ENCODE measurements at regions not wholly inside any gene's neighbourhood (a gene's known extent, or its start where the extent isn't known, plus 50 kb on each side); places are given as distances from the start of the nearest gene placed in this dataset.

DNA sequence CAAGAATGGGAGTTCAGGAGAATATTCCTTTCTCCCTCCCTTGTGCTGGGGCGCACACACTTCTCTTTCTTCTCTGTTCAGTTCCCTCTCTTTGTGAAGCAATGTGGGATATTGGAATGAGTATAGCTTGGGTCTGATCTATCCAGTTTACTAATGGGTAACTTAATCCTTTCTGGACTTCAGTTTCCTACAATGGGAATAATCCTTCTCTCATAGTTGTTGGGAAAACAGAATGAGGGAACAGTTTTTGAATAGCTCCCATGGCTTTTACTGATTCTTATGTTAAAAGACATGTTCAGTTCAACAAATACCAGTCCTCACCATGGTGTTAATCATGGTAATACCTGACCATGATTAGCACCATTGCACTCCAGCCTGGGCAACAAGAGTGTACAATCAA lies 93.1 kb downstream of the ARL4C start:
- H2AFZ ChIP-seq (ENCODE audit: low read depth, low read length), result no peak overlapping the region
- no peaks in the 10 kb centered on the region for H3K36me3 ChIP-seq (ENCODE audit: control insufficient read depth in 2 of 2, extremely low read depth in 1 of 2, insufficient read depth in 2 of 2, low read length in 2 of 2)
- H3K4me2 ChIP-seq (ENCODE audit: insufficient read depth, low read length), result no peak overlapping the region
- ChIA-PET CTCF (interaction anchor here (1.9 to 2.1 kb wide), 3 partner anchors 17 to 142 kb away, joined by 5 to 7 read pairs (median 6); no protein-coding TSS in a partner anchor), POLR2A (interaction anchor here (0.6 kb wide), 1 partner anchor 60 kb away, joined by 7 read pairs; no protein-coding TSS in a partner anchor)
- H3K4me3 ChIP-seq (replicated peaks in 1 of 3; ENCODE audit: insufficient read depth in 1 of 3, low read depth in 1 of 3, low read length in 3 of 3), result no peak overlapping the region
- intact Hi-C loops (cut with micrococcal nuclease) (loop anchor here (2.0 kb wide), 1 partner anchor 43 kb away; no protein-coding TSS in a partner anchor), dilution Hi-C loops (cut with MboI; ENCODE audit: extremely low pct_ligation_motif_present, low sequenced_read_pairs) (no loop called here)
- no peaks in the 10 kb centered on the region for H3K79me2 ChIP-seq (ENCODE audit: control insufficient read depth, insufficient read depth, low read length)
- no peak for DNase-seq (ENCODE audit: low read depth, low spot score)
- no peak overlapping the region for H3K9ac ChIP-seq (replicated peaks; ENCODE audit: extremely low read depth, insufficient read depth, low read length)
- no peaks in the 10 kb centered on the region for H4K20me1 ChIP-seq (replicated peaks; ENCODE audit: control insufficient read depth, extremely low read depth, insufficient read depth, low read length)
- no peak for FAIRE-seq
- no peaks in the 10 kb centered on the region for H3K9me3 ChIP-seq (replicated peaks; ENCODE audit: control insufficient read depth, insufficient read depth, low read length)
- no peak for TF ChIP-seq GATA2 (IDR thresholded peaks at IDR 0.05; ENCODE audit: insufficient read depth, insufficient read length, low read depth, low read length)
- TF ChIP-seq, protein P1, sequence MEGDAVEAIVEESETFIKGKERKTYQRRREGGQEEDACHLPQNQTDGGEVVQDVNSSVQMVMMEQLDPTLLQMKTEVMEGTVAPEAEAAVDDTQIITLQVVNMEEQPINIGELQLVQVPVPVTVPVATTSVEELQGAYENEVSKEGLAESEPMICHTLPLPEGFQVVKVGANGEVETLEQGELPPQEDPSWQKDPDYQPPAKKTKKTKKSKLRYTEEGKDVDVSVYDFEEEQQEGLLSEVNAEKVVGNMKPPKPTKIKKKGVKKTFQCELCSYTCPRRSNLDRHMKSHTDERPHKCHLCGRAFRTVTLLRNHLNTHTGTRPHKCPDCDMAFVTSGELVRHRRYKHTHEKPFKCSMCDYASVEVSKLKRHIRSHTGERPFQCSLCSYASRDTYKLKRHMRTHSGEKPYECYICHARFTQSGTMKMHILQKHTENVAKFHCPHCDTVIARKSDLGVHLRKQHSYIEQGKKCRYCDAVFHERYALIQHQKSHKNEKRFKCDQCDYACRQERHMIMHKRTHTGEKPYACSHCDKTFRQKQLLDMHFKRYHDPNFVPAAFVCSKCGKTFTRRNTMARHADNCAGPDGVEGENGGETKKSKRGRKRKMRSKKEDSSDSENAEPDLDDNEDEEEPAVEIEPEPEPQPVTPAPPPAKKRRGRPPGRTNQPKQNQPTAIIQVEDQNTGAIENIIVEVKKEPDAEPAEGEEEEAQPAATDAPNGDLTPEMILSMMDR (IDR thresholded peaks at IDR 0.05; ENCODE audit: extremely low read depth in 1 of 2, insufficient read depth in 1 of 2, low read depth in 1 of 2, low read length in 2 of 2), result no peak
- no peak for TF ChIP-seq FOS (IDR thresholded peaks at IDR 0.05; ENCODE audit: borderline replicate concordance, insufficient read depth, low read length)
- TF ChIP-seq, protein P2, sequence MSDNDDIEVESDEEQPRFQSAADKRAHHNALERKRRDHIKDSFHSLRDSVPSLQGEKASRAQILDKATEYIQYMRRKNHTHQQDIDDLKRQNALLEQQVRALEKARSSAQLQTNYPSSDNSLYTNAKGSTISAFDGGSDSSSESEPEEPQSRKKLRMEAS (IDR thresholded peaks at IDR 0.05; ENCODE audit: insufficient read depth, insufficient read length), result no peak
- TF ChIP-seq POLR2AphosphoS5 (IDR thresholded peaks at IDR 0.05; ENCODE audit: insufficient read depth, low read depth, low read length), result no peak
- no peak for TF ChIP-seq EZH2 (IDR thresholded peaks at IDR 0.05; ENCODE audit: borderline replicate concordance, low read depth, low read length, severe bottlenecking)
- TF ChIP-seq POLR2A (IDR thresholded peaks at IDR 0.05; ENCODE audit: low read depth, low read length), result no peak
- no peak for TF ChIP-seq JUN (IDR thresholded peaks at IDR 0.05; ENCODE audit: borderline replicate concordance, insufficient read depth, insufficient read length, low read depth)
- TF ChIP-seq MYC (IDR thresholded peaks at IDR 0.05; ENCODE audit: low read depth, low read length), result no peak
- BruUV-seq (replicated peaks), result no TSS peak
- no peak overlapping the region for H3K27ac ChIP-seq (ENCODE audit: insufficient read depth, low read depth, low read length)
- no peaks in the 10 kb centered on the region for H3K9me1 ChIP-seq (replicated peaks; ENCODE audit: control insufficient read depth, extremely low read depth, insufficient read depth, low read length)
- H3K4me1 ChIP-seq (ENCODE audit: control insufficient read depth, extremely low read depth, insufficient read depth, low read length), result peaks cover 14% of the 10 kb centered on the region
- no peaks in the 10 kb centered on the region for H3K27me3 ChIP-seq (ENCODE audit: control insufficient read depth in 2 of 2, insufficient read depth in 2 of 2, low read length in 2 of 2)
